ENCODE measurements at regions not wholly inside any gene's neighbourhood (a gene's known extent, or its start where the extent isn't known, plus 50 kb on each side); places are given as distances from the start of the nearest gene placed in this dataset.

DNA sequence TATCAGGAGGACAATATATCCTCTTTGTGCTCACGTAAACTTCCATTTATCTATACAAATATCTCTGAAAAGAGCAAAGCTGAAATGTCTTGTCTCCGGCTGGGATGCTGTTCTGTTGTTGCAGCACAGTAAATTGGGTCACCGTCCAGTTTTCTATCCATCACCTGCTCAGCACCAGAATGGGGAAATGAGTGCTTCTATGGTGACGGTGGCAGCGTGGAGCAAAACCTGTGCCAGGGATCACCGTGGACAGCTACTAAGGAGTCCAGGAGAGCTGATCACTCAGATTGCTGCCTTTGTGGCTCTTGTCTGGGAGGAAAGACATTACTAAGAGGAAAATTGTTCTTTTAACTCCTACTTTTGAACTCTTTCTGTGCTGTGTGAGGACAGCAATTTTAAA, 531.6 kb downstream of the PSAT1 start:
- H4K20me1 ChIP-seq (replicated peaks; ENCODE audit: control insufficient read depth, extremely low read depth, insufficient read depth, low read length) = no peaks in the 10 kb centered on the region
- no peaks in the 10 kb centered on the region for H3K4me1 ChIP-seq (ENCODE audit: control insufficient read depth, extremely low read depth, insufficient read depth, low read length)
- intact Hi-C loops (cut with micrococcal nuclease) = no loop called here
- POLR2A ChIA-PET = no interaction called here
- H3K9me3 ChIP-seq (replicated peaks; ENCODE audit: control insufficient read depth, insufficient read depth, low read length) = no peaks in the 10 kb centered on the region
- DNase-seq (ENCODE audit: low read depth, low spot score) (no peak), FAIRE-seq (no peak)
- H3K27ac ChIP-seq (ENCODE audit: insufficient read depth, low read depth, low read length) = no peak overlapping the region
- no peaks in the 10 kb centered on the region for H3K27me3 ChIP-seq (ENCODE audit: control insufficient read depth in 2 of 2, insufficient read depth in 2 of 2, low read length in 2 of 2)
- no peak overlapping the region for H2AFZ ChIP-seq (ENCODE audit: low read depth, low read length)
- BruUV-seq (replicated peaks) = no TSS peak
- no peaks in the 10 kb centered on the region for H3K36me3 ChIP-seq (ENCODE audit: control insufficient read depth in 2 of 2, extremely low read depth in 1 of 2, insufficient read depth in 2 of 2, low read length in 2 of 2)
- H3K4me2 ChIP-seq (ENCODE audit: insufficient read depth, low read length) = no peak overlapping the region
- CTCF ChIA-PET = interaction anchor here (0.6 to 1.8 kb wide), 3 partner anchors 10 to 301 kb away, joined by 3 to 5 read pairs (median 4); no protein-coding TSS in a partner anchor
- no peak overlapping the region for H3K4me3 ChIP-seq (replicated peaks in 1 of 3; ENCODE audit: insufficient read depth in 1 of 3, low read depth in 1 of 3, low read length in 3 of 3)
- dilution Hi-C loops (cut with MboI; ENCODE audit: extremely low pct_ligation_motif_present, low sequenced_read_pairs) = no loop called here
- no peaks in the 10 kb centered on the region for H3K9me1 ChIP-seq (replicated peaks; ENCODE audit: control insufficient read depth, extremely low read depth, insufficient read depth, low read length)
- no peak overlapping the region for H3K9ac ChIP-seq (replicated peaks; ENCODE audit: extremely low read depth, insufficient read depth, low read length)
- TF ChIP-seq POLR2A (IDR thresholded peaks at IDR 0.05; ENCODE audit: low read depth, low read length) = no peak
- TF ChIP-seq JUN (IDR thresholded peaks at IDR 0.05; ENCODE audit: borderline replicate concordance, insufficient read depth, insufficient read length, low read depth) = no peak
- TF ChIP-seq POLR2AphosphoS5 (IDR thresholded peaks at IDR 0.05; ENCODE audit: insufficient read depth, low read depth, low read length) = no peak
- TF ChIP-seq, protein P1, sequence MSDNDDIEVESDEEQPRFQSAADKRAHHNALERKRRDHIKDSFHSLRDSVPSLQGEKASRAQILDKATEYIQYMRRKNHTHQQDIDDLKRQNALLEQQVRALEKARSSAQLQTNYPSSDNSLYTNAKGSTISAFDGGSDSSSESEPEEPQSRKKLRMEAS (IDR thresholded peaks at IDR 0.05; ENCODE audit: insufficient read depth, insufficient read length) = no peak
- no peaks in the 10 kb centered on the region for H3K79me2 ChIP-seq (ENCODE audit: control insufficient read depth, insufficient read depth, low read length)

DNA sequence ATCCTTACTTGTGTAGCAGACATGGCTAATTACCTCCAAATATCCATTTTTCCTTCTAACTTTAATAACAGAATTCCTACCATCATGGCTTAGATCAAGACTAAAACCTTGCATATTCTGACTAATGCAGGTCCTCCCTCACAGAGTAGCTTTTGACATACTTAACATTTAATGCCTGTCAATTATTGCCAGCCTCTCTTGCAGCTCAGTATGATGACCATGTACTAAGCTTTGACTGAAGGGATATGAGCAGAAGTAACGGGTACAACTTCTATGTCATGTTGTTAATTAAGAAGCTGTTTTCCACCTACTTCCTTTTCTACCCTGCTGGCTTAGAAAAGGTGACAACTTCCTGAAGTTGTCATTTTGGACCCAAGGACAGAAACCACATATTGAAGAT, 533.4 kb downstream of the PSAT1 start:
- no peaks in the 10 kb centered on the region for H3K27me3 ChIP-seq (ENCODE audit: control insufficient read depth in 2 of 2, insufficient read depth in 2 of 2, low read length in 2 of 2)
- DNase-seq (ENCODE audit: low read depth, low spot score) (no peak), FAIRE-seq (no peak)
- no peaks in the 10 kb centered on the region for H3K4me1 ChIP-seq (ENCODE audit: control insufficient read depth, extremely low read depth, insufficient read depth, low read length)
- no peak overlapping the region for H2AFZ ChIP-seq (ENCODE audit: low read depth, low read length)
- H3K9ac ChIP-seq (replicated peaks; ENCODE audit: extremely low read depth, insufficient read depth, low read length) = no peak overlapping the region
- H3K9me3 ChIP-seq (replicated peaks; ENCODE audit: control insufficient read depth, insufficient read depth, low read length) = no peaks in the 10 kb centered on the region
- dilution Hi-C loops (cut with MboI; ENCODE audit: extremely low pct_ligation_motif_present, low sequenced_read_pairs) (no loop called here), intact Hi-C loops (cut with micrococcal nuclease) (no loop called here)
- BruUV-seq (replicated peaks) = no TSS peak
- TF ChIP-seq MYC (IDR thresholded peaks at IDR 0.05; ENCODE audit: low read depth, low read length) (no peak), FOS (IDR thresholded peaks at IDR 0.05; ENCODE audit: borderline replicate concordance, insufficient read depth, low read length) (no peak), GATA2 (IDR thresholded peaks at IDR 0.05; ENCODE audit: insufficient read depth, insufficient read length, low read depth, low read length) (no peak), POLR2A (IDR thresholded peaks at IDR 0.05; ENCODE audit: low read depth, low read length) (no peak), JUN (IDR thresholded peaks at IDR 0.05; ENCODE audit: borderline replicate concordance, insufficient read depth, insufficient read length, low read depth) (no peak), EZH2 (IDR thresholded peaks at IDR 0.05; ENCODE audit: borderline replicate concordance, low read depth, low read length, severe bottlenecking) (no peak), POLR2AphosphoS5 (IDR thresholded peaks at IDR 0.05; ENCODE audit: insufficient read depth, low read depth, low read length) (no peak)
- TF ChIP-seq, protein P2, sequence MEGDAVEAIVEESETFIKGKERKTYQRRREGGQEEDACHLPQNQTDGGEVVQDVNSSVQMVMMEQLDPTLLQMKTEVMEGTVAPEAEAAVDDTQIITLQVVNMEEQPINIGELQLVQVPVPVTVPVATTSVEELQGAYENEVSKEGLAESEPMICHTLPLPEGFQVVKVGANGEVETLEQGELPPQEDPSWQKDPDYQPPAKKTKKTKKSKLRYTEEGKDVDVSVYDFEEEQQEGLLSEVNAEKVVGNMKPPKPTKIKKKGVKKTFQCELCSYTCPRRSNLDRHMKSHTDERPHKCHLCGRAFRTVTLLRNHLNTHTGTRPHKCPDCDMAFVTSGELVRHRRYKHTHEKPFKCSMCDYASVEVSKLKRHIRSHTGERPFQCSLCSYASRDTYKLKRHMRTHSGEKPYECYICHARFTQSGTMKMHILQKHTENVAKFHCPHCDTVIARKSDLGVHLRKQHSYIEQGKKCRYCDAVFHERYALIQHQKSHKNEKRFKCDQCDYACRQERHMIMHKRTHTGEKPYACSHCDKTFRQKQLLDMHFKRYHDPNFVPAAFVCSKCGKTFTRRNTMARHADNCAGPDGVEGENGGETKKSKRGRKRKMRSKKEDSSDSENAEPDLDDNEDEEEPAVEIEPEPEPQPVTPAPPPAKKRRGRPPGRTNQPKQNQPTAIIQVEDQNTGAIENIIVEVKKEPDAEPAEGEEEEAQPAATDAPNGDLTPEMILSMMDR (IDR thresholded peaks at IDR 0.05; ENCODE audit: extremely low read depth in 1 of 2, insufficient read depth in 1 of 2, low read depth in 1 of 2, low read length in 2 of 2) = no peak
- TF ChIP-seq, protein P1 (IDR thresholded peaks at IDR 0.05; ENCODE audit: insufficient read depth, insufficient read length) = no peak
- no peaks in the 10 kb centered on the region for H3K79me2 ChIP-seq (ENCODE audit: control insufficient read depth, insufficient read depth, low read length)
- no peaks in the 10 kb centered on the region for H4K20me1 ChIP-seq (replicated peaks; ENCODE audit: control insufficient read depth, extremely low read depth, insufficient read depth, low read length)
- ChIA-PET CTCF (interaction anchor here (1.1 to 1.2 kb wide), 2 partner anchors 9 to 11 kb away, joined by 3 to 7 read pairs; no protein-coding TSS in a partner anchor), POLR2A (no interaction called here)
- H3K4me2 ChIP-seq (ENCODE audit: insufficient read depth, low read length) = no peak overlapping the region
- no peaks in the 10 kb centered on the region for H3K9me1 ChIP-seq (replicated peaks; ENCODE audit: control insufficient read depth, extremely low read depth, insufficient read depth, low read length)
- no peaks in the 10 kb centered on the region for H3K36me3 ChIP-seq (ENCODE audit: control insufficient read depth in 2 of 2, extremely low read depth in 1 of 2, insufficient read depth in 2 of 2, low read length in 2 of 2)
- H3K4me3 ChIP-seq (replicated peaks in 1 of 3; ENCODE audit: insufficient read depth in 1 of 3, low read depth in 1 of 3, low read length in 3 of 3) = no peak overlapping the region
- no peak overlapping the region for H3K27ac ChIP-seq (ENCODE audit: insufficient read depth, low read depth, low read length)
